Peyer's patch (tissue), 4 donors: ENCODE measurements at regions not wholly inside any gene's neighbourhood (a gene's known extent, or its start where the extent isn't known, plus 50 kb on each side); places are given as distances from the start of the nearest gene placed in this dataset.

Experiments used
- POLR2A ChIP-seq, 2 donors: fragments of 450-650 bp; IDR thresholded peaks; one replicate each; pipeline ENCODE4 v1.5.1; 2017; ENCODE audit warnings: antibody characterized with exemption in 2 of 2, mild to moderate bottlenecking in 2 of 2, moderate library complexity in 2 of 2
- TF ChIP-seq, protein P1 (sequence below), 6 experiments: fragments of 450-650 bp in 4 of 6; fragments of 200-600 bp in 2 of 6; sonication (generic) in 1 of 6; IDR thresholded peaks; one replicate each; pipeline ENCODE4 v1.5.1; 2017 to 2019; ENCODE audit warnings: antibody characterized with exemption in 6 of 6, mild to moderate bottlenecking in 3 of 6, moderate library complexity in 1 of 6

DNA sequence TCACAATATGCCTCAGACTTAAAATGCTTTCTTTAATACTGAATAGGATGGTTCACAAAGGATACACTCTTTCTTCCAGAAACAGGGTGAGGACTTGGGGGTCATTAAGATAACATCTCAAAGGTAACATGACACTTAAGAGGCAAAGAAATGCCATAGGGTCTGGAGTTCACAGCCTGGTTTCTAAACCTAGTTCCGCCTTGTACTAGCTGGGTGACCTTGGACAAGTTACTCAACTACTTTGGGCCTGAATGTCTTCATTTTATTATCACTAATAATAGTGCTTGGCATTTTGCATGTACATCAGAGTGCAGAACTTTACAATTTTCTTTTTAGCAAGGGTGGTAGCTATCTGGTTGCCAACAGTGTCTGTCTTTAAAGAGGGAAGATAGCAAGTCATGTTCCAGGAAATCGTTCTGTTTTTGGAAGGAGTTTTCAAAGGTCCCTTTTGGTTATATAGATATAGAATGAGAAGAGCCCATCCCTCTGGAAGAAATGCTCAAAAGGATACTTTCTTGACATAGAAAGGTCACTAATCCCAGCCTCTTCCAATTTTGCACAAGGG is 257.8 kb downstream of the NUAK1 start:
- TF ChIP-seq, protein P1, sequence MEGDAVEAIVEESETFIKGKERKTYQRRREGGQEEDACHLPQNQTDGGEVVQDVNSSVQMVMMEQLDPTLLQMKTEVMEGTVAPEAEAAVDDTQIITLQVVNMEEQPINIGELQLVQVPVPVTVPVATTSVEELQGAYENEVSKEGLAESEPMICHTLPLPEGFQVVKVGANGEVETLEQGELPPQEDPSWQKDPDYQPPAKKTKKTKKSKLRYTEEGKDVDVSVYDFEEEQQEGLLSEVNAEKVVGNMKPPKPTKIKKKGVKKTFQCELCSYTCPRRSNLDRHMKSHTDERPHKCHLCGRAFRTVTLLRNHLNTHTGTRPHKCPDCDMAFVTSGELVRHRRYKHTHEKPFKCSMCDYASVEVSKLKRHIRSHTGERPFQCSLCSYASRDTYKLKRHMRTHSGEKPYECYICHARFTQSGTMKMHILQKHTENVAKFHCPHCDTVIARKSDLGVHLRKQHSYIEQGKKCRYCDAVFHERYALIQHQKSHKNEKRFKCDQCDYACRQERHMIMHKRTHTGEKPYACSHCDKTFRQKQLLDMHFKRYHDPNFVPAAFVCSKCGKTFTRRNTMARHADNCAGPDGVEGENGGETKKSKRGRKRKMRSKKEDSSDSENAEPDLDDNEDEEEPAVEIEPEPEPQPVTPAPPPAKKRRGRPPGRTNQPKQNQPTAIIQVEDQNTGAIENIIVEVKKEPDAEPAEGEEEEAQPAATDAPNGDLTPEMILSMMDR (IDR thresholded peaks at IDR 0.05), result no peak
- TF ChIP-seq POLR2A (IDR thresholded peaks at IDR 0.05), result no peak
